ENCODE measurements at regions not wholly inside any gene's neighbourhood (a gene's known extent, or its start where the extent isn't known, plus 50 kb on each side); places are given as distances from the start of the nearest gene placed in this dataset.

- DNase-seq: no peak
- TF ChIP-seq CTCF (IDR thresholded peaks at IDR 0.05; ENCODE audit: insufficient read depth in 1 of 2, low read depth in 1 of 2, low read length in 1 of 2, severe bottlenecking in 1 of 2, unreplicated experiment in 1 of 2): no peak
- Mint-ChIP-seq H3K4me1 (ENCODE audit: low read depth, unreplicated experiment) (peaks cover 19% of the 10 kb centered on the region), H3K27ac (ENCODE audit: unreplicated experiment) (no peak overlapping the region), H3K36me3 (ENCODE audit: insufficient read depth, unreplicated experiment) (no peaks in the 10 kb centered on the region), H3K4me3 (ENCODE audit: unreplicated experiment) (no peak overlapping the region), H3K9me3 (ENCODE audit: unreplicated experiment) (no peaks in the 10 kb centered on the region), H3K27me3 (ENCODE audit: insufficient read depth, unreplicated experiment) (no peaks in the 10 kb centered on the region)
- Histone ChIP-seq H3K4me1 (peaks cover 5% of the 10 kb centered on the region; the same call in 1 of the 2 replicates), H3K4me3 (ENCODE audit: low read depth, low read length) (no peak overlapping the region), H3K36me3 (ENCODE audit: control insufficient read depth, insufficient read depth, low read length) (no peaks in the 10 kb centered on the region), H3K9me3 (no peaks in the 10 kb centered on the region), H3K27me3 (replicated peaks; ENCODE audit: control insufficient read depth, insufficient read depth, low read length) (no peaks in the 10 kb centered on the region; the same call in 1 of the 2 replicates)
- no TSS peak for BruUV-seq (replicated peaks)
- CTCF ChIA-PET: no interaction called here
- intact Hi-C loops (cut with micrococcal nuclease; ENCODE audit: unreplicated experiment): no loop called here
- POLR2A ChIA-PET: no interaction called here
Measured at GRCh38 chr4:89556601-89557305, 249.2 kb upstream of the GPRIN3 start.

- Histone ChIP-seq H3K4me3 (ENCODE audit: low read depth, low read length) (no peak overlapping the region), H3K9me3 (no peaks in the 10 kb centered on the region), H3K4me1 (no peaks in the 10 kb centered on the region), H3K36me3 (ENCODE audit: control insufficient read depth, insufficient read depth, low read length) (no peaks in the 10 kb centered on the region), H3K27me3 (replicated peaks; ENCODE audit: control insufficient read depth, insufficient read depth, low read length) (no peaks in the 10 kb centered on the region; the same call in 1 of the 2 replicates)
- ChIA-PET CTCF (no interaction called here), POLR2A (no interaction called here)
- peaks cover 2% of the 10 kb centered on the region for H3K27me3 Mint-ChIP-seq (ENCODE audit: insufficient read depth, unreplicated experiment)
- intact Hi-C loops (cut with micrococcal nuclease; ENCODE audit: unreplicated experiment): no loop called here
- peaks cover 1% of the 10 kb centered on the region for H3K9me3 Mint-ChIP-seq (ENCODE audit: unreplicated experiment)
- H3K4me3 Mint-ChIP-seq (ENCODE audit: unreplicated experiment): no peak overlapping the region
- DNase-seq: no peak
- TF ChIP-seq CTCF (IDR thresholded peaks at IDR 0.05; ENCODE audit: insufficient read depth in 1 of 2, low read depth in 1 of 2, low read length in 1 of 2, severe bottlenecking in 1 of 2, unreplicated experiment in 1 of 2): no peak
- no peaks in the 10 kb centered on the region for H3K36me3 Mint-ChIP-seq (ENCODE audit: insufficient read depth, unreplicated experiment)
- H3K4me1 Mint-ChIP-seq (ENCODE audit: low read depth, unreplicated experiment): no peaks in the 10 kb centered on the region
- H3K27ac Mint-ChIP-seq (ENCODE audit: unreplicated experiment): no peak overlapping the region
- no TSS peak for BruUV-seq (replicated peaks)
Measured at GRCh38 chr4:89551191-89551590, 243.6 kb upstream of the GPRIN3 start.

GRCh38 chr4:89549907-89550306, 242.3 kb upstream of the GPRIN3 start:
- Mint-ChIP-seq H3K27ac (ENCODE audit: unreplicated experiment) (no peak overlapping the region), H3K27me3 (ENCODE audit: insufficient read depth, unreplicated experiment) (peaks cover 2% of the 10 kb centered on the region)

More at GRCh38 chr4:89549907-89550306, 242.3 kb upstream of the GPRIN3 start:
- intact Hi-C loops (cut with micrococcal nuclease; ENCODE audit: unreplicated experiment): no loop called here
- no TSS peak for BruUV-seq (replicated peaks)
- TF ChIP-seq CTCF (IDR thresholded peaks at IDR 0.05; ENCODE audit: insufficient read depth in 1 of 2, low read depth in 1 of 2, low read length in 1 of 2, severe bottlenecking in 1 of 2, unreplicated experiment in 1 of 2): no peak
- ChIA-PET CTCF (no interaction called here), POLR2A (interaction anchor here (0.6 kb wide), 1 partner anchor 113 kb away, joined by 4 read pairs; no protein-coding TSS in a partner anchor)
- H3K4me1 ChIP-seq: no peaks in the 10 kb centered on the region
- H3K9me3 Mint-ChIP-seq (ENCODE audit: unreplicated experiment): peaks cover 14% of the 10 kb centered on the region
- H3K36me3 Mint-ChIP-seq (ENCODE audit: insufficient read depth, unreplicated experiment): no peaks in the 10 kb centered on the region
- H3K4me3 Mint-ChIP-seq (ENCODE audit: unreplicated experiment): no peak overlapping the region
- H3K4me3 ChIP-seq (ENCODE audit: low read depth, low read length): no peak overlapping the region
- no peak for DNase-seq
- H3K9me3 ChIP-seq: no peaks in the 10 kb centered on the region; the same call in 1 of the 2 replicates
- H3K36me3 ChIP-seq (ENCODE audit: control insufficient read depth, insufficient read depth, low read length): no peaks in the 10 kb centered on the region
- no peaks in the 10 kb centered on the region; the same call in 1 of the 2 replicates for H3K27me3 ChIP-seq (replicated peaks; ENCODE audit: control insufficient read depth, insufficient read depth, low read length)
- no peaks in the 10 kb centered on the region for H3K4me1 Mint-ChIP-seq (ENCODE audit: low read depth, unreplicated experiment)
